Astrocyte (in vitro differentiated cells and primary cell): ENCODE measurements at regions not wholly inside any gene's neighbourhood (a gene's known extent, or its start where the extent isn't known, plus 50 kb on each side); places are given as distances from the start of the nearest gene placed in this dataset.

Experiments
- EZH2 ChIP-seq: IDR thresholded peaks from 2 replicates; pipeline ENCODE4 v1.6.1; 2012; ENCODE audit warnings: mild to moderate bottlenecking, low read length, inconsistent platforms; ENCODE audit not compliant: insufficient read depth
- TF ChIP-seq, protein P1 (sequence below): IDR thresholded peaks from 2 replicates; pipeline ENCODE4 v1.5.1; 2011; ENCODE audit warnings: low read depth, mild to moderate bottlenecking, inconsistent platforms, low read length, moderate library complexity; ENCODE audit not compliant: insufficient read depth

DNA sequence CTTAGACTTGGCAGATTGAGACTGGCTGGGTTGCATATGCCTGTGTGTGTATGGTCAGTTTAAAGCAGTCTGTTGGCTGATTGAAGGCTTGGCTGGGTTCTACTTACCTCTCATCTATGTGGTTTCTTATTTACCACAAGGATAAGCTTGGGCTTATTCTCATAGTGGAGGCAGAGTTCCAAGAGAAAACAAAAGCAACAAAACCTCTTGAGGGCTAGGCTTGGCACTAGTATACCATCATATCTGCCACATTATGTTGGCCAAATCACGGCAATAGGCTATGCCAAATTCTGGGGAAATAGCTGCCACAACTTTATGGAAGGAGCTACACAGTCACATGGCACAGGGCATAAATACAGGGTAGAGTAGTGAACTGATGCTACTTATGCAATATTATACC lies 714.1 kb downstream of the CBLN4 start:
- TF ChIP-seq, protein P1, sequence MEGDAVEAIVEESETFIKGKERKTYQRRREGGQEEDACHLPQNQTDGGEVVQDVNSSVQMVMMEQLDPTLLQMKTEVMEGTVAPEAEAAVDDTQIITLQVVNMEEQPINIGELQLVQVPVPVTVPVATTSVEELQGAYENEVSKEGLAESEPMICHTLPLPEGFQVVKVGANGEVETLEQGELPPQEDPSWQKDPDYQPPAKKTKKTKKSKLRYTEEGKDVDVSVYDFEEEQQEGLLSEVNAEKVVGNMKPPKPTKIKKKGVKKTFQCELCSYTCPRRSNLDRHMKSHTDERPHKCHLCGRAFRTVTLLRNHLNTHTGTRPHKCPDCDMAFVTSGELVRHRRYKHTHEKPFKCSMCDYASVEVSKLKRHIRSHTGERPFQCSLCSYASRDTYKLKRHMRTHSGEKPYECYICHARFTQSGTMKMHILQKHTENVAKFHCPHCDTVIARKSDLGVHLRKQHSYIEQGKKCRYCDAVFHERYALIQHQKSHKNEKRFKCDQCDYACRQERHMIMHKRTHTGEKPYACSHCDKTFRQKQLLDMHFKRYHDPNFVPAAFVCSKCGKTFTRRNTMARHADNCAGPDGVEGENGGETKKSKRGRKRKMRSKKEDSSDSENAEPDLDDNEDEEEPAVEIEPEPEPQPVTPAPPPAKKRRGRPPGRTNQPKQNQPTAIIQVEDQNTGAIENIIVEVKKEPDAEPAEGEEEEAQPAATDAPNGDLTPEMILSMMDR, result no peak
- TF ChIP-seq EZH2, result no peak
